ENCODE measurements at regions not wholly inside any gene's neighbourhood (a gene's known extent, or its start where the extent isn't known, plus 50 kb on each side); places are given as distances from the start of the nearest gene placed in this dataset.
A peak's percentile ranks its signal among the peaks of the same experiment; 100 is the strongest.

DNA sequence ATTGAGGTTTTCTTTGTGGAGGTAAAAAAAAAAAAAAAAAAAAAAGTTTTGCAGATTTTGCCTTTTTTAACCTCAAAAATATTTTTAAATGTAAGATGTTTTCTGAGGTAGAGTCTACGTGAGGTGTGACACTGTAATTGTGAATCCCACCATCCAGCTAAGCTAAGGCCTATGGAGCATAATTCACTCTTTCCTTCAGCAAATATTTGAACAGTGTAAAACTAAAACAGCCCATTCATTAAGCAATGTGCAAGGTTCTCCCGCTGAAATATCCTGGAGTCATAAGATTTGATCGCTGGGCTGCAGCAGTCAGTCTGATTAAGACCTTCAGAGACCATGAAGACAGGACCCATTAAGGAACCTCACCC, 105.1 kb downstream of the HNRNPLL start:
- no peak for DNase-seq
- Mint-ChIP-seq H3K9me3 (ENCODE audit: unreplicated experiment) (peaks cover 19% of the 10 kb centered on the region), H3K27ac (ENCODE audit: unreplicated experiment) (peak overlapping the region; percentile 96), H3K36me3 (ENCODE audit: unreplicated experiment) (peaks cover 11% of the 10 kb centered on the region), H3K27me3 (ENCODE audit: unreplicated experiment) (peaks cover 4% of the 10 kb centered on the region), H3K4me1 (ENCODE audit: low read depth, unreplicated experiment) (peaks cover 37% of the 10 kb centered on the region), H3K4me3 (ENCODE audit: unreplicated experiment) (peak overlapping the region; percentile 74)
- TF ChIP-seq, protein P1, sequence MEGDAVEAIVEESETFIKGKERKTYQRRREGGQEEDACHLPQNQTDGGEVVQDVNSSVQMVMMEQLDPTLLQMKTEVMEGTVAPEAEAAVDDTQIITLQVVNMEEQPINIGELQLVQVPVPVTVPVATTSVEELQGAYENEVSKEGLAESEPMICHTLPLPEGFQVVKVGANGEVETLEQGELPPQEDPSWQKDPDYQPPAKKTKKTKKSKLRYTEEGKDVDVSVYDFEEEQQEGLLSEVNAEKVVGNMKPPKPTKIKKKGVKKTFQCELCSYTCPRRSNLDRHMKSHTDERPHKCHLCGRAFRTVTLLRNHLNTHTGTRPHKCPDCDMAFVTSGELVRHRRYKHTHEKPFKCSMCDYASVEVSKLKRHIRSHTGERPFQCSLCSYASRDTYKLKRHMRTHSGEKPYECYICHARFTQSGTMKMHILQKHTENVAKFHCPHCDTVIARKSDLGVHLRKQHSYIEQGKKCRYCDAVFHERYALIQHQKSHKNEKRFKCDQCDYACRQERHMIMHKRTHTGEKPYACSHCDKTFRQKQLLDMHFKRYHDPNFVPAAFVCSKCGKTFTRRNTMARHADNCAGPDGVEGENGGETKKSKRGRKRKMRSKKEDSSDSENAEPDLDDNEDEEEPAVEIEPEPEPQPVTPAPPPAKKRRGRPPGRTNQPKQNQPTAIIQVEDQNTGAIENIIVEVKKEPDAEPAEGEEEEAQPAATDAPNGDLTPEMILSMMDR (IDR thresholded peaks at IDR 0.05; ENCODE audit: partially characterized antibody, unreplicated experiment) = no peak

DNA sequence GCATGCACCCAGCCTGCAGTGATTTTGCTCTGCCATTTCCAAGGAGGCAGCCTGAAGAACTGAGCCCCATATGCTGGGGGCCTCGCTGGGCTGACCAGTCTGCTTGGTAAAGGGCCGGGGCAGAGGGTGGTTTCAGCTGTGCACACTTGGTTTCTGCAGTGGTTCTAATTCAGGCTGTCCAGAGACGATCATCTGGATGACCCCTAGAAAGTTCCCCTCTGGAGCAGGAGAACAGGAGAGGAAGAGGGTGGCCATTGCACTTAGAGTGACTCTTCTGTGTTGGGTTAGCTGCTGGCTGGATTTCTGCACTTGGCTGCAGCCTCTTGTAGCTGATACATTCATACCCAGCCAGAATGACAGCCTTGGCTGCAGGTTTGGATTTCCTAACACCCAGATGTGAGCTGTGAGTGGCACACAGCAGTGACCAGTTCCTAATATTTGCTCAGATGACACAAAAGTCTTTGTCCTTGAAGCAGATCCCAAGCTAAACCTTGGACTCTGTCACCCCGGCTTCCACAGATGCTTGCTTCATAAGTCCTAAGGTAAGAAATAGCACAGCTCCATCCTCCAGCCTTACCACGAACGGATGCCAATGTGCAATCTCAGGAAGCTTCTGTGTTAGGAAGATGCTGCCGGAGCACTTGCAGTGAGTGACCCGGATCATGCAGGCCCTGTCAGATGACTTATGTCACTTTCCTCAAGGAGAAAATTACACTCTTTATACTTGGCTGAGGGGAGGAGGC, 105.6 kb downstream of the HNRNPLL start:
- Mint-ChIP-seq H3K27me3 (ENCODE audit: unreplicated experiment) (peaks cover 1% of the 10 kb centered on the region), H3K4me3 (ENCODE audit: unreplicated experiment) (peak overlapping the region; percentile 38)
- DNase-seq = no peak

DNA sequence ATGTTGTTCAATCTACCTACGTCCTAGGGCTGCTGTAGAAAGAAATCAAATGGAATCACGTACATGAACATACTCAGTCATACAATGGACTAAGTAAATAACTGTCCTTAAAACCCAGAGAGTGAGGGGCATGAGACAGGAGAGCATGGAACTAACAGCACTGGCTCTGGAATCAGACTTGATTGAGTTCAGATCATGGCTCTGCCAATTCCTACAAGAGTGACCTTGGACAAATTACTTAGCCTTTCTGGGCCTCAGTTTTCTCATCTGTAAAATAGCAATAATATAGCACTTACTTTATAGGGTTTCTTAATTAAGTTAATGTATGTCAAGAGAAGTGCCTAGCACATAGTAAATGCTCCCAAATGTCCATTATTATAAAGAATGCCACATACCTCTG, 106.8 kb downstream of the HNRNPLL start:
- TF ChIP-seq, protein P1 (IDR thresholded peaks at IDR 0.05; ENCODE audit: partially characterized antibody, unreplicated experiment) = no peak
- peaks cover 1% of the 10 kb centered on the region for H3K27me3 Mint-ChIP-seq (ENCODE audit: unreplicated experiment)
- no peak for DNase-seq
- no peak overlapping the region for H3K4me3 Mint-ChIP-seq (ENCODE audit: unreplicated experiment)
- H3K27ac Mint-ChIP-seq (ENCODE audit: unreplicated experiment) = no peak overlapping the region
- H3K9me3 Mint-ChIP-seq (ENCODE audit: unreplicated experiment) = peaks cover 13% of the 10 kb centered on the region
- H3K36me3 Mint-ChIP-seq (ENCODE audit: unreplicated experiment) = peaks cover 7% of the 10 kb centered on the region
- H3K4me1 Mint-ChIP-seq (ENCODE audit: low read depth, unreplicated experiment) = peaks cover 37% of the 10 kb centered on the region

More for the DNA sequence above, 105.6 kb downstream of the HNRNPLL start:
- TF ChIP-seq, protein P1 (IDR thresholded peaks at IDR 0.05; ENCODE audit: partially characterized antibody, unreplicated experiment) = no peak
- Mint-ChIP-seq H3K9me3 (ENCODE audit: unreplicated experiment) (peaks cover 16% of the 10 kb centered on the region), H3K27ac (ENCODE audit: unreplicated experiment) (peak overlapping the region; percentile 96), H3K36me3 (ENCODE audit: unreplicated experiment) (peaks cover 8% of the 10 kb centered on the region), H3K4me1 (ENCODE audit: low read depth, unreplicated experiment) (peaks cover 37% of the 10 kb centered on the region)

DNA sequence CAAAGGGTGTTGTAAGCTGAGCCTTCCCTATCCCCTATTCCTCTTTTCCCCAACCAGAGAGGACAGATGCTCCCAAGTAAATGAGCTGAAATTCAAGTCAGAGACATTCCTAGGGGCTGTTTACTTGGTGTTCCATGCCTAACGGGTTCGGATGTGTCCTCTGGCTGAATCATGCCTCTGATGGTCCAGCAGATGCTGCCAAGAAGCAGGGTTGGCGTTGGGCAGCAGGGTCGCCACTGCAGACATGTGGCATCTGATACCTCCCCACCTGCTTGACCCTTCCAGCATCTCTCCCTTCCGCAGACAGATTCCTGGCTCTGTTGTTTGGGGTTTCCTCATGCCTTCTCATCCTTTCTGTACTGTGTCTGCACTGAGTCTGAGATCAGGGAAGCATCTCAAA, 108.3 kb downstream of the HNRNPLL start:
- Mint-ChIP-seq H3K36me3 (ENCODE audit: unreplicated experiment) (no peaks in the 10 kb centered on the region), H3K27me3 (ENCODE audit: unreplicated experiment) (no peaks in the 10 kb centered on the region), H3K4me3 (ENCODE audit: unreplicated experiment) (no peak overlapping the region), H3K27ac (ENCODE audit: unreplicated experiment) (peak overlapping the region; percentile 39), H3K9me3 (ENCODE audit: unreplicated experiment) (peaks cover 9% of the 10 kb centered on the region), H3K4me1 (ENCODE audit: low read depth, unreplicated experiment) (peaks cover 27% of the 10 kb centered on the region)
- TF ChIP-seq, protein P1 (IDR thresholded peaks at IDR 0.05; ENCODE audit: partially characterized antibody, unreplicated experiment) = no peak
- no peak for DNase-seq

DNA sequence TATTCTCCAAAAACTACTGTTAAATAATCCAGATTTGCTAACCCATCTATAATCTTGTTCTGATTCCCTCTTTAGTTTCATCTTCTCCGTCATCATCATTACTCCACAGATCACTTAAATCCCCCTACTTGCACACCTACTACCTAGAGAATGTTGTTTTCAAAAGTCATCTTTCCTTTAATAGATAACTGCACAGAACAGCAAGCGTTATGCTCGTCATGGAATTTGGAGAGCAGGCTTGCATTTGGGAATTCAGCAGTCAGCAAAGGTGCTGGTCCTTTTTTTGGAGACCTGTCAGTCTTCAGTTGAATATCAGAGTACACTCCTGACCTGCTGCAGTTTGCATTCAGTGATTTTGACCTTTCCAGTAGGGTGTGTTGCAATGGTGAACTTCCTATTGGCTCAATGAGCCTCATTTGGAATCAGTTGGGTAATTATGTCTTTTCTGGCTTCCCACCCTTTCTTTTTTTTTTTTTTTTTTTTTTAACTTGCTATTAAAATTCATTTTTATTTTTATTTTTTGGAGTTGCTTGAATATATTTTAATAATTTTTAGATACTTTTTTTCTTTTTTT, 110.6 kb downstream of the HNRNPLL start:
- H3K27me3 Mint-ChIP-seq (ENCODE audit: unreplicated experiment) = no peaks in the 10 kb centered on the region
- H3K36me3 Mint-ChIP-seq (ENCODE audit: unreplicated experiment) = no peaks in the 10 kb centered on the region
- DNase-seq = no peak
- no peak overlapping the region for H3K4me3 Mint-ChIP-seq (ENCODE audit: unreplicated experiment)
- TF ChIP-seq, protein P1 (IDR thresholded peaks at IDR 0.05; ENCODE audit: partially characterized antibody, unreplicated experiment) = no peak
- peaks cover 13% of the 10 kb centered on the region for H3K4me1 Mint-ChIP-seq (ENCODE audit: low read depth, unreplicated experiment)
- no peak overlapping the region for H3K27ac Mint-ChIP-seq (ENCODE audit: unreplicated experiment)
- H3K9me3 Mint-ChIP-seq (ENCODE audit: unreplicated experiment) = peaks cover 2% of the 10 kb centered on the region

All from glutamatergic neuron (in vitro differentiated cells).